Colon (tissue), 2 donors: ENCODE measurements at regions not wholly inside any gene's neighbourhood (a gene's known extent, or its start where the extent isn't known, plus 50 kb on each side); places are given as distances from the start of the nearest gene placed in this dataset.
"Not testable (repeated sequence)": the region's sequence is repeated elsewhere in the genome, so short reads cannot be mapped to it uniquely, and the experiment has no call there.

ENCODE experiments used
- FAIRE-seq: peaks from 2 replicates; lab custom pipeline; 2012; peaks lifted over from hg19 to GRCh38; lab: Jason Lieb, UNC
- donor health status: control.
- donor health status: control.

GRCh38 chr2:238600506-238601432, 174.0 kb downstream of the ASB1 start:
- no peak for FAIRE-seq

- no peak for FAIRE-seq
Measured at GRCh38 chr2:238601433-238602222, 174.9 kb downstream of the ASB1 start.

GRCh38 chr2:238602223-238602960, 175.7 kb downstream of the ASB1 start:
- no peak for FAIRE-seq

- FAIRE-seq: no peak
Measured at GRCh38 chr2:238603596-238603995, 176.9 kb downstream of the ASB1 start.

GRCh38 chr2:238606311-238606710, 179.6 kb downstream of the ASB1 start:
- FAIRE-seq: no peak

GRCh38 chr2:238613610-238614009, 186.9 kb downstream of the ASB1 start:
- FAIRE-seq: no peak

- no peak for FAIRE-seq
Measured at GRCh38 chr2:238614376-238614775, 187.6 kb downstream of the ASB1 start.

- no peak for FAIRE-seq
Measured at GRCh38 chr2:238615187-238615586, 188.5 kb downstream of the ASB1 start.

- no peak for FAIRE-seq
Measured at GRCh38 chr2:238616681-238617080, 190.0 kb downstream of the ASB1 start.

- not testable (repeated sequence) for FAIRE-seq
Measured at GRCh38 chr2:238618494-238619283, 192.0 kb downstream of the ASB1 start.

GRCh38 chr2:238627899-238628298, 201.2 kb downstream of the ASB1 start:
- no peak for FAIRE-seq

GRCh38 chr2:238629064-238629463, 202.3 kb downstream of the ASB1 start:
- no peak for FAIRE-seq

GRCh38 chr2:238631491-238632180, 204.9 kb downstream of the ASB1 start:
- FAIRE-seq: no peak

GRCh38 chr2:238632181-238633060, 205.7 kb downstream of the ASB1 start:
- no peak for FAIRE-seq

GRCh38 chr2:238633426-238634328, 206.9 kb downstream of the ASB1 start:
- no peak for FAIRE-seq

GRCh38 chr2:238634701-238635357, 208.1 kb downstream of the ASB1 start:
- no peak for FAIRE-seq

GRCh38 chr2:238635647-238636051, 208.9 kb downstream of the ASB1 start:
- no peak for FAIRE-seq
